ENCODE measurements at regions not wholly inside any gene's neighbourhood (a gene's known extent, or its start where the extent isn't known, plus 50 kb on each side); places are given as distances from the start of the nearest gene placed in this dataset.

GRCh38 chr13:40070357-40070756 lies 414.9 kb downstream of the COG6 start:
- no peak for TF ChIP-seq EZH2 (IDR thresholded peaks at IDR 0.05; ENCODE audit: borderline replicate concordance, low read depth, low read length)
- no peak for TF ChIP-seq POLR2A (conservative IDR thresholded peaks at IDR 0.05)
- TF ChIP-seq CTCF (IDR thresholded peaks at IDR 0.05 in 2 of 3, conservative IDR thresholded peaks at IDR 0.05 in 1 of 3; ENCODE audit: insufficient read depth in 2 of 3, low read depth in 1 of 3, low read length in 3 of 3), result no peak
- TF ChIP-seq CHD4 (IDR thresholded peaks at IDR 0.05; ENCODE audit: insufficient read depth, insufficient replicate concordance, low read depth, low read length, poor library complexity, severe bottlenecking), result no peak
- TF ChIP-seq CBX3 (IDR thresholded peaks at IDR 0.05; ENCODE audit: borderline replicate concordance in 1 of 2, low read length in 2 of 2), result no peak
- no peak for TF ChIP-seq ZNF41 (CRISPR knock-in tag; conservative IDR thresholded peaks at IDR 0.05)
- no peak for TF ChIP-seq CHD2 (IDR thresholded peaks at IDR 0.05; ENCODE audit: low read depth, low read length)
- TF ChIP-seq GABPB1 (CRISPR knock-in tag; IDR thresholded peaks at IDR 0.05), result no peak
